MM.1S (cell line): ENCODE measurements at regions not wholly inside any gene's neighbourhood (a gene's known extent, or its start where the extent isn't known, plus 50 kb on each side); places are given as distances from the start of the nearest gene placed in this dataset.

Source experiments
- CTCF ChIP-seq: fragments of 300-600 bp; sonication (generic); IDR thresholded peaks from 2 replicates; pipeline ENCODE4 v1.5.1; 2016; ENCODE audit warnings: antibody characterized with exemption, low read length, mixed read lengths
- EZH2 ChIP-seq: fragments of 300-600 bp; sonication (generic); optimal IDR thresholded peaks from 2 replicates; pipeline ENCODE3; 2017; ENCODE audit warnings: low read depth, mild to moderate bottlenecking, antibody characterized with exemption, low read length, mixed read lengths

- TF ChIP-seq EZH2 (no peak), CTCF (no peak)
These were observed 325.2 kb downstream of the ZBBX start for GRCh38 chr3:167054926-167055325.
